SK-N-SH treated with all-trans-retinoic acid at 6 μM for 48 hours (cell line): ENCODE measurements at regions not wholly inside any gene's neighbourhood (a gene's known extent, or its start where the extent isn't known, plus 50 kb on each side); places are given as distances from the start of the nearest gene placed in this dataset.

Experiments
- ARNTL ChIP-seq: fragments of 450-650 bp; formaldehyde crosslinking; IDR thresholded peaks from 2 replicates; pipeline ENCODE4 v1.5.0; 2020; ENCODE audit warnings: low read depth, mild to moderate bottlenecking, moderate library complexity, borderline replicate concordance
- ESRRG ChIP-seq: fragments of 250-450 bp; sonication (Bioruptor Pico); IDR thresholded peaks from 2 replicates; pipeline ENCODE4 v1.6.1; 2021; ENCODE audit warnings: mild to moderate bottlenecking
- GLIS3 ChIP-seq: fragments of 250-450 bp; sonication (Bioruptor Pico); IDR thresholded peaks from 2 replicates; pipeline ENCODE4 v1.5.0; 2020; ENCODE audit warnings: mild to moderate bottlenecking, moderate library complexity
- ISL1 ChIP-seq: fragments of 250-450 bp; sonication (Bioruptor Pico); IDR thresholded peaks from 2 replicates; pipeline ENCODE4 v2.1.2; 2022; ENCODE audit warnings: mild to moderate bottlenecking, moderate library complexity
- OSR1 ChIP-seq: fragments of 250-450 bp; sonication (Bioruptor Pico); IDR thresholded peaks from 2 replicates; pipeline ENCODE4 v1.8.0; 2022; ENCODE audit warnings: moderate library complexity, mild to moderate bottlenecking, inconsistent platforms
- PPARA ChIP-seq: fragments of 250-450 bp; sonication (Bioruptor Pico); IDR thresholded peaks from 2 replicates; pipeline ENCODE4 v1.5.0; 2020; ENCODE audit warnings: mild to moderate bottlenecking, borderline replicate concordance
- RARB ChIP-seq: fragments of 250-450 bp; sonication (Bioruptor Pico); IDR thresholded peaks from 2 replicates; pipeline ENCODE4 v1.8.0; 2021; ENCODE audit warnings: mild to moderate bottlenecking, moderate library complexity
- ZNF565 ChIP-seq: fragments of 450-650 bp; formaldehyde crosslinking; conservative IDR thresholded peaks from 2 replicates; pipeline ENCODE4 v1.5.0; 2020; ENCODE audit warnings: low read depth, mild to moderate bottlenecking, moderate library complexity
- ZNF70 ChIP-seq: fragments of 450-650 bp; formaldehyde crosslinking; IDR thresholded peaks from 2 replicates; pipeline ENCODE4 v1.5.0; 2020; ENCODE audit warnings: mild to moderate bottlenecking, moderate library complexity
- ZNF8 ChIP-seq: fragments of 450-650 bp; formaldehyde crosslinking; IDR thresholded peaks from 2 replicates; pipeline ENCODE4 v1.5.0; 2020; ENCODE audit warnings: mild to moderate bottlenecking, moderate library complexity
- TF ChIP-seq, protein P1 (sequence below): fragments of 250-450 bp; sonication (Bioruptor Pico); IDR thresholded peaks from 2 replicates; pipeline ENCODE4 v1.5.1; 2020; ENCODE audit warnings: low read depth, mild to moderate bottlenecking, moderate library complexity
- TF ChIP-seq, protein P2 (sequence below): fragments of 250-450 bp; sonication (Bioruptor Pico); IDR thresholded peaks from 2 replicates; pipeline ENCODE4 v1.8.0; 2020; ENCODE audit warnings: mild to moderate bottlenecking, moderate library complexity, borderline replicate concordance

DNA sequence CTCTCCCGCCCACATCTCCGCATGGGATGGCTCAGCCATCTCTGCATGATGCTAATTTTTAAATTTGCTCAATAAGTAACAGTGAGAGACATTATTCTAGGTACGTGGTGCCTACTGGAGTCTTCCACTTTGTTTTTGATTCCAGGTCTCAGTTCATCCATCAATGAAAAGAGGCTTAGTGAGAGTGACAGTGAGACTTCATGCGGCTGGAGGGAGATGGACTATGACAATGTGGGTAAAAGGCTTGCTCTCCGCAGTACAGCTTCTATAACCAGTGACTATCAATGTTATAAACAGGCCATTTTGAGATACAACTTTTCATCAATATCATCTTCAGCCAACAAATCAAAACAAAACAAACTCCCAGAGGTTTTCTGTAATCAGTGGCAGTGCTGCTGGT lies 563.4 kb upstream of the MKI67 start:
- TF ChIP-seq OSR1 (no peak), PPARA (no peak), GLIS3 (CRISPR knock-in tag) (no peak), ZNF70 (no peak), RARB (no peak), ZNF565 (CRISPR knock-in tag) (no peak), ESRRG (no peak), ARNTL (CRISPR knock-in tag) (no peak), ISL1 (CRISPR knock-in tag) (no peak), ZNF8 (CRISPR knock-in tag) (no peak)
- TF ChIP-seq, protein P1, sequence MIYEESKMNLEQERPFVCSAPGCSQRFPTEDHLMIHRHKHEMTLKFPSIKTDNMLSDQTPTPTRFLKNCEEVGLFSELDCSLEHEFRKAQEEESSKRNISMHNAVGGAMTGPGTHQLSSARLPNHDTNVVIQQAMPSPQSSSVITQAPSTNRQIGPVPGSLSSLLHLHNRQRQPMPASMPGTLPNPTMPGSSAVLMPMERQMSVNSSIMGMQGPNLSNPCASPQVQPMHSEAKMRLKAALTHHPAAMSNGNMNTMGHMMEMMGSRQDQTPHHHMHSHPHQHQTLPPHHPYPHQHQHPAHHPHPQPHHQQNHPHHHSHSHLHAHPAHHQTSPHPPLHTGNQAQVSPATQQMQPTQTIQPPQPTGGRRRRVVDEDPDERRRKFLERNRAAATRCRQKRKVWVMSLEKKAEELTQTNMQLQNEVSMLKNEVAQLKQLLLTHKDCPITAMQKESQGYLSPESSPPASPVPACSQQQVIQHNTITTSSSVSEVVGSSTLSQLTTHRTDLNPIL (CRISPR knock-in tag), result no peak
- TF ChIP-seq, protein P2, sequence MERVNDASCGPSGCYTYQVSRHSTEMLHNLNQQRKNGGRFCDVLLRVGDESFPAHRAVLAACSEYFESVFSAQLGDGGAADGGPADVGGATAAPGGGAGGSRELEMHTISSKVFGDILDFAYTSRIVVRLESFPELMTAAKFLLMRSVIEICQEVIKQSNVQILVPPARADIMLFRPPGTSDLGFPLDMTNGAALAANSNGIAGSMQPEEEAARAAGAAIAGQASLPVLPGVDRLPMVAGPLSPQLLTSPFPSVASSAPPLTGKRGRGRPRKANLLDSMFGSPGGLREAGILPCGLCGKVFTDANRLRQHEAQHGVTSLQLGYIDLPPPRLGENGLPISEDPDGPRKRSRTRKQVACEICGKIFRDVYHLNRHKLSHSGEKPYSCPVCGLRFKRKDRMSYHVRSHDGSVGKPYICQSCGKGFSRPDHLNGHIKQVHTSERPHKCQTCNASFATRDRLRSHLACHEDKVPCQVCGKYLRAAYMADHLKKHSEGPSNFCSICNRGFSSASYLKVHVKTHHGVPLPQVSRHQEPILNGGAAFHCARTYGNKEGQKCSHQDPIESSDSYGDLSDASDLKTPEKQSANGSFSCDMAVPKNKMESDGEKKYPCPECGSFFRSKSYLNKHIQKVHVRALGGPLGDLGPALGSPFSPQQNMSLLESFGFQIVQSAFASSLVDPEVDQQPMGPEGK (CRISPR knock-in tag), result no peak
